Mesendoderm (in vitro differentiated cells): ENCODE measurements at regions not wholly inside any gene's neighbourhood (a gene's known extent, or its start where the extent isn't known, plus 50 kb on each side); places are given as distances from the start of the nearest gene placed in this dataset.
A peak's percentile ranks its signal among the peaks of the same experiment; 100 is the strongest.

Experiments used
- DNase-seq: peaks from one replicate; pipeline ENCODE4 v3.0.0; 2013
- H2AK5ac ChIP-seq: 2 replicates; pipeline ENCODE4 v1.6.1; 2013; ENCODE audit warnings: low read length, inconsistent platforms
- H2BK120ac ChIP-seq: 2 replicates; pipeline ENCODE4 v1.6.1; 2013; ENCODE audit warnings: low read depth, mild to moderate bottlenecking, low read length, moderate library complexity, mixed read lengths
- H2BK15ac ChIP-seq: replicated peaks from 2 replicates; pipeline ENCODE4 v1.6.1; 2013; ENCODE audit warnings: low read depth, mild to moderate bottlenecking, moderate library complexity
- H2BK5ac ChIP-seq: 2 replicates; pipeline ENCODE4 v1.6.1; 2013; ENCODE audit warnings: low read length, inconsistent platforms
- H3K18ac ChIP-seq: 2 replicates; pipeline ENCODE4 v1.6.1; 2013; ENCODE audit warnings: mild to moderate bottlenecking, low read length, mixed read lengths
- H3K23ac ChIP-seq: one replicate; pipeline ENCODE4 v1.6.1; 2013; ENCODE audit warnings: low read length
- H3K27ac ChIP-seq: 2 replicates; pipeline ENCODE4 v1.5.1; 2013; ENCODE audit warnings: low read depth, mild to moderate bottlenecking, inconsistent platforms, low read length, moderate library complexity
- H3K27me3 ChIP-seq: 2 replicates; pipeline ENCODE4 v1.6.1; 2013; ENCODE audit warnings: low read length, control low read depth, mild to moderate bottlenecking, inconsistent platforms; ENCODE audit not compliant: insufficient read depth, poor library complexity
- H3K36me3 ChIP-seq: 2 replicates; pipeline ENCODE4 v1.6.1; 2013; ENCODE audit warnings: low read length, inconsistent platforms; ENCODE audit not compliant: control insufficient read depth, insufficient read depth
- H3K4ac ChIP-seq: one replicate; pipeline ENCODE4 v1.6.1; 2013; ENCODE audit warnings: low read depth, mild to moderate bottlenecking, low read length, moderate library complexity
- H3K4me1 ChIP-seq: 2 replicates; pipeline ENCODE4 v1.6.1; 2013; ENCODE audit warnings: low read depth, low read length, inconsistent platforms; ENCODE audit not compliant: control insufficient read depth
- H3K4me2 ChIP-seq: 2 replicates; pipeline ENCODE4 v1.6.1; 2013; ENCODE audit warnings: low read length
- H3K4me3 ChIP-seq: 2 replicates; pipeline ENCODE4 v1.5.1; 2013; ENCODE audit warnings: mild to moderate bottlenecking, low read length
- H3K56ac ChIP-seq: one replicate; pipeline ENCODE4 v1.6.1; 2013; ENCODE audit warnings: low read length
- H3K79me1 ChIP-seq: 2 replicates; pipeline ENCODE4 v1.6.1; 2013; ENCODE audit warnings: low read length, inconsistent platforms
- H3K79me2 ChIP-seq: 2 replicates; pipeline ENCODE4 v1.6.1; 2013; ENCODE audit warnings: mild to moderate bottlenecking, low read length; ENCODE audit not compliant: control insufficient read depth, insufficient read depth
- H3K9ac ChIP-seq: 2 replicates; pipeline ENCODE4 v1.6.1; 2013; ENCODE audit warnings: low read length, inconsistent platforms
- H4K5ac ChIP-seq: one replicate; pipeline ENCODE4 v1.6.1; 2013; ENCODE audit warnings: low read length
- H4K8ac ChIP-seq: one replicate; pipeline ENCODE4 v1.6.1; 2013; ENCODE audit warnings: low read depth, mild to moderate bottlenecking, control low read depth, low read length, moderate library complexity
- WGBS: extraction: QIAGEN DNeasy Blood & Tissue Kit; methylation state at CpG from one replicate; pipeline ENCODE4 v1.1.7; 2013; ENCODE audit warnings: low lambda C conversion rate, missing lambda C conversion rate; ENCODE audit not compliant: insufficient coverage; ENCODE audit errors: extremely low coverage; 5-methylcytosine and 5-hydroxymethylcytosine counted together

GRCh38 chr1:94654031-94654430 is 112.5 kb upstream of the F3 start:
- Histone ChIP-seq H2BK5ac (peak overlapping the region; percentile 97), H2BK120ac (peak overlapping the region; percentile 9), H4K8ac (no peak overlapping the region), H3K23ac (no peak overlapping the region), H3K18ac (no peak overlapping the region), H3K27me3 (no peaks in the 10 kb centered on the region), H3K4me2 (no peak overlapping the region), H3K9ac (no peak overlapping the region), H3K36me3 (no peaks in the 10 kb centered on the region), H3K4ac (peak overlapping the region; percentile 22), H2AK5ac (no peak overlapping the region), H3K56ac (peak overlapping the region; percentile 80), H3K4me1 (peaks cover 12% of the 10 kb centered on the region), H3K4me3 (no peak overlapping the region), H3K27ac (peak overlapping the region; percentile 33), H2BK15ac (no peak overlapping the region), H3K79me2 (no peaks in the 10 kb centered on the region), H4K5ac (no peak overlapping the region), H3K79me1 (no peaks in the 10 kb centered on the region)
- no CpG with 5 or more reads among the region's 1 CpG for WGBS
- peak; percentile 96 for DNase-seq

- no CpG with 5 or more reads among the region's 3 CpGs for WGBS
These were observed 111.9 kb upstream of the F3 start for GRCh38 chr1:94653454-94653853.

GRCh38 chr1:94651076-94651475 is 109.5 kb upstream of the F3 start:
- Histone ChIP-seq H2BK5ac (no peak overlapping the region), H3K36me3 (no peaks in the 10 kb centered on the region), H4K8ac (no peak overlapping the region), H2BK15ac (no peak overlapping the region), H3K4ac (no peak overlapping the region), H3K18ac (no peak overlapping the region), H3K4me2 (no peak overlapping the region), H3K4me3 (no peak overlapping the region), H3K4me1 (peaks cover 8% of the 10 kb centered on the region), H3K27ac (no peak overlapping the region), H3K27me3 (no peaks in the 10 kb centered on the region), H3K56ac (no peak overlapping the region), H3K9ac (no peak overlapping the region), H3K79me1 (no peaks in the 10 kb centered on the region), H3K23ac (no peak overlapping the region), H2BK120ac (no peak overlapping the region), H2AK5ac (no peak overlapping the region), H3K79me2 (no peaks in the 10 kb centered on the region), H4K5ac (no peak overlapping the region)
- DNase-seq: no peak
- no CpG with 5 or more reads among the region's 2 CpGs for WGBS

More at GRCh38 chr1:94653454-94653853, 111.9 kb upstream of the F3 start:
- Histone ChIP-seq H3K4me3 (no peak overlapping the region), H3K4me1 (peaks cover 12% of the 10 kb centered on the region), H3K36me3 (no peaks in the 10 kb centered on the region), H3K79me2 (no peaks in the 10 kb centered on the region), H3K56ac (peak overlapping the region; percentile 80), H4K5ac (no peak overlapping the region), H2BK15ac (no peak overlapping the region), H3K4ac (peak overlapping the region; percentile 22), H4K8ac (no peak overlapping the region), H3K4me2 (no peak overlapping the region), H3K27me3 (no peaks in the 10 kb centered on the region), H3K79me1 (no peaks in the 10 kb centered on the region), H3K18ac (peak overlapping the region; percentile 46), H3K23ac (peak overlapping the region; percentile 95), H2AK5ac (peak overlapping the region; percentile 82), H2BK120ac (peak overlapping the region; percentile 9), H3K9ac (peak overlapping the region; percentile 40), H2BK5ac (peak overlapping the region; percentile 97), H3K27ac (peak overlapping the region; percentile 33)
- DNase-seq: no peak

GRCh38 chr1:94650301-94650700 is 108.7 kb upstream of the F3 start:
- Histone ChIP-seq H3K79me1 (no peaks in the 10 kb centered on the region), H3K4me2 (no peak overlapping the region), H2BK15ac (no peak overlapping the region), H3K23ac (no peak overlapping the region), H3K27ac (no peak overlapping the region), H3K4me3 (no peak overlapping the region), H3K9ac (no peak overlapping the region), H2BK120ac (no peak overlapping the region), H3K79me2 (no peaks in the 10 kb centered on the region), H2BK5ac (no peak overlapping the region), H3K27me3 (no peaks in the 10 kb centered on the region), H2AK5ac (no peak overlapping the region), H3K56ac (no peak overlapping the region), H4K5ac (no peak overlapping the region), H3K4ac (no peak overlapping the region), H3K18ac (no peak overlapping the region), H3K4me1 (peaks cover 8% of the 10 kb centered on the region), H4K8ac (no peak overlapping the region), H3K36me3 (no peaks in the 10 kb centered on the region)
- no CpG with 5 or more reads among the region's 2 CpGs for WGBS
- no peak for DNase-seq

GRCh38 chr1:94648225-94649007 is 106.9 kb upstream of the F3 start:
- Histone ChIP-seq H3K4me3 (no peak overlapping the region), H3K4ac (no peak overlapping the region), H4K5ac (no peak overlapping the region), H3K56ac (no peak overlapping the region), H3K79me1 (no peaks in the 10 kb centered on the region), H3K4me2 (no peak overlapping the region), H2BK120ac (no peak overlapping the region), H3K79me2 (no peaks in the 10 kb centered on the region), H3K4me1 (peaks cover 2% of the 10 kb centered on the region), H4K8ac (no peak overlapping the region), H3K9ac (no peak overlapping the region), H3K27me3 (no peaks in the 10 kb centered on the region), H2AK5ac (no peak overlapping the region), H2BK5ac (no peak overlapping the region), H2BK15ac (no peak overlapping the region), H3K23ac (no peak overlapping the region), H3K27ac (no peak overlapping the region), H3K36me3 (no peaks in the 10 kb centered on the region), H3K18ac (no peak overlapping the region)
- WGBS: no CpG with 5 or more reads among the region's 14 CpGs
- no peak for DNase-seq
